ENCODE measurements at regions not wholly inside any gene's neighbourhood (a gene's known extent, or its start where the extent isn't known, plus 50 kb on each side); places are given as distances from the start of the nearest gene placed in this dataset.

GRCh38 chr3:177299250-177299649, 102.0 kb upstream of the TBL1XR1 start:
- H3K4me3 ChIP-seq (ENCODE audit: low read depth, low read length) = no peak overlapping the region
- DNase-seq (ENCODE audit: low read depth) = no peak

- H3K4me3 ChIP-seq (ENCODE audit: low read depth, low read length) = no peak overlapping the region
- no peak for DNase-seq (ENCODE audit: low read depth)
These were observed 103.0 kb upstream of the TBL1XR1 start for GRCh38 chr3:177300039-177300833.

GRCh38 chr3:177300842-177301241, 103.6 kb upstream of the TBL1XR1 start:
- H3K4me3 ChIP-seq (ENCODE audit: low read depth, low read length) = no peak overlapping the region
- DNase-seq (ENCODE audit: low read depth) = no peak

- no peak overlapping the region for H3K4me3 ChIP-seq (ENCODE audit: low read depth, low read length)
- DNase-seq (ENCODE audit: low read depth) = peak; percentile 11
These were observed 109.0 kb upstream of the TBL1XR1 start for GRCh38 chr3:177306252-177306651.

GRCh38 chr3:177307391-177307790, 110.1 kb upstream of the TBL1XR1 start:
- no peak overlapping the region for H3K4me3 ChIP-seq (ENCODE audit: low read depth, low read length)
- DNase-seq (ENCODE audit: low read depth) = no peak

- no peak for DNase-seq (ENCODE audit: low read depth)
- no peak overlapping the region for H3K4me3 ChIP-seq (ENCODE audit: low read depth, low read length)
These were observed 110.5 kb upstream of the TBL1XR1 start for GRCh38 chr3:177307826-177308225.

- no peak for DNase-seq (ENCODE audit: low read depth)
- no peak overlapping the region for H3K4me3 ChIP-seq (ENCODE audit: low read depth, low read length)
These were observed 111.0 kb upstream of the TBL1XR1 start for GRCh38 chr3:177308286-177308685.

GRCh38 chr3:177308911-177309310, 111.6 kb upstream of the TBL1XR1 start:
- no peak overlapping the region for H3K4me3 ChIP-seq (ENCODE audit: low read depth, low read length)
- DNase-seq (ENCODE audit: low read depth) = no peak

- DNase-seq (ENCODE audit: low read depth) = no peak
- no peak overlapping the region for H3K4me3 ChIP-seq (ENCODE audit: low read depth, low read length)
These were observed 115.2 kb upstream of the TBL1XR1 start for GRCh38 chr3:177312491-177312890.

- no peak for DNase-seq (ENCODE audit: low read depth)
- no peak overlapping the region for H3K4me3 ChIP-seq (ENCODE audit: low read depth, low read length)
These were observed 117.6 kb upstream of the TBL1XR1 start for GRCh38 chr3:177314897-177315296.

- H3K4me3 ChIP-seq (ENCODE audit: low read depth, low read length) = no peak overlapping the region
- DNase-seq (ENCODE audit: low read depth) = no peak
These were observed 120.0 kb upstream of the TBL1XR1 start for GRCh38 chr3:177317247-177317646.

GRCh38 chr3:177318559-177318958, 121.3 kb upstream of the TBL1XR1 start:
- no peak for DNase-seq (ENCODE audit: low read depth)
- no peak overlapping the region for H3K4me3 ChIP-seq (ENCODE audit: low read depth, low read length)

GRCh38 chr3:177320765-177321247, 123.5 kb upstream of the TBL1XR1 start:
- DNase-seq (ENCODE audit: low read depth) = no peak
- H3K4me3 ChIP-seq (ENCODE audit: low read depth, low read length) = no peak overlapping the region

- no peak for DNase-seq (ENCODE audit: low read depth)
- H3K4me3 ChIP-seq (ENCODE audit: low read depth, low read length) = no peak overlapping the region
These were observed 124.5 kb upstream of the TBL1XR1 start for GRCh38 chr3:177321819-177322218.

- no peak overlapping the region for H3K4me3 ChIP-seq (ENCODE audit: low read depth, low read length)
- DNase-seq (ENCODE audit: low read depth) = no peak
These were observed 125.6 kb upstream of the TBL1XR1 start for GRCh38 chr3:177322881-177323280.

GRCh38 chr3:177329854-177330253, 132.6 kb upstream of the TBL1XR1 start:
- no peak overlapping the region for H3K4me3 ChIP-seq (ENCODE audit: low read depth, low read length)
- DNase-seq (ENCODE audit: low read depth) = no peak

GRCh38 chr3:177330779-177331178, 133.5 kb upstream of the TBL1XR1 start:
- H3K4me3 ChIP-seq (ENCODE audit: low read depth, low read length) = no peak overlapping the region
- no peak for DNase-seq (ENCODE audit: low read depth)

GRCh38 chr3:177331203-177331835, 134.0 kb upstream of the TBL1XR1 start:
- H3K4me3 ChIP-seq (ENCODE audit: low read depth, low read length) = no peak overlapping the region
- DNase-seq (ENCODE audit: low read depth) = no peak

- DNase-seq (ENCODE audit: low read depth) = no peak
- H3K4me3 ChIP-seq (ENCODE audit: low read depth, low read length) = no peak overlapping the region
These were observed 135.7 kb upstream of the TBL1XR1 start for GRCh38 chr3:177332955-177333354.

- H3K4me3 ChIP-seq (ENCODE audit: low read depth, low read length) = no peak overlapping the region
- DNase-seq (ENCODE audit: low read depth) = no peak
These were observed 136.5 kb upstream of the TBL1XR1 start for GRCh38 chr3:177333533-177334520.

Data from skeletal muscle cell (primary cell).